ENCODE measurements at regions not wholly inside any gene's neighbourhood (a gene's known extent, or its start where the extent isn't known, plus 50 kb on each side); places are given as distances from the start of the nearest gene placed in this dataset.

DNA sequence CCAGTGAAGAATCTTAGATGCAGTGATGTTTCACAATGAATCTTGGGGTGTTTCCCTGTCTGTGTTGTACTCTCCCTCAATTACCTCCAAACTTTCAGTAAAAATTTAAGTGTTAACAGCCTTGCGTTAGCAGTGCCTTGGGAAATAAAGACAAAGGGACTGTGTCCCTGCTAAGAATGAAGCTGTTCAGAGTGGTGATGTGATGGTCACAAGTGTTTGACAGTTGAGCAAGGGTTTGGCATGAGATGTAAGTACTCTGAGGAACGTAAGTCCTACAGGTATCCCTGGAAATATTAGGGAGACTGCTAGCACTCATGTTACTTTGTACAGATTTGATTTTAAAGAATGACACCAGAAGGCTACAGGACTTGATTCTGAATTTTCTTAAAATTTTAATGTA lies 304.3 kb upstream of the DPH6 start:
- H3K4me1 ChIP-seq (ENCODE audit: control insufficient read depth in 2 of 2, insufficient read depth in 2 of 2, low read length in 2 of 2), result no peaks in the 10 kb centered on the region
- no peak overlapping the region for H3K4me3 ChIP-seq (ENCODE audit: control extremely low read depth in 1 of 5, extremely low read depth in 1 of 5, insufficient read depth in 1 of 5, low read depth in 2 of 5, low read length in 4 of 5)
- WGBS (ENCODE audit: insufficient coverage), result 100% methylated on average over 2 of the region's 2 CpGs
- H2AFZ ChIP-seq (ENCODE audit: insufficient read depth, low read depth, low read length, poor library complexity, severe bottlenecking), result no peak overlapping the region
- intact Hi-C loops (cut with micrococcal nuclease), result no loop called here
- no peaks in the 10 kb centered on the region for H3K79me2 ChIP-seq (ENCODE audit: control insufficient read depth, insufficient read depth, low read length)
- no peak overlapping the region for H3K27ac ChIP-seq (ENCODE audit: low read length in 2 of 2)
- DNase-seq, result no peak
- TF ChIP-seq, protein P1, sequence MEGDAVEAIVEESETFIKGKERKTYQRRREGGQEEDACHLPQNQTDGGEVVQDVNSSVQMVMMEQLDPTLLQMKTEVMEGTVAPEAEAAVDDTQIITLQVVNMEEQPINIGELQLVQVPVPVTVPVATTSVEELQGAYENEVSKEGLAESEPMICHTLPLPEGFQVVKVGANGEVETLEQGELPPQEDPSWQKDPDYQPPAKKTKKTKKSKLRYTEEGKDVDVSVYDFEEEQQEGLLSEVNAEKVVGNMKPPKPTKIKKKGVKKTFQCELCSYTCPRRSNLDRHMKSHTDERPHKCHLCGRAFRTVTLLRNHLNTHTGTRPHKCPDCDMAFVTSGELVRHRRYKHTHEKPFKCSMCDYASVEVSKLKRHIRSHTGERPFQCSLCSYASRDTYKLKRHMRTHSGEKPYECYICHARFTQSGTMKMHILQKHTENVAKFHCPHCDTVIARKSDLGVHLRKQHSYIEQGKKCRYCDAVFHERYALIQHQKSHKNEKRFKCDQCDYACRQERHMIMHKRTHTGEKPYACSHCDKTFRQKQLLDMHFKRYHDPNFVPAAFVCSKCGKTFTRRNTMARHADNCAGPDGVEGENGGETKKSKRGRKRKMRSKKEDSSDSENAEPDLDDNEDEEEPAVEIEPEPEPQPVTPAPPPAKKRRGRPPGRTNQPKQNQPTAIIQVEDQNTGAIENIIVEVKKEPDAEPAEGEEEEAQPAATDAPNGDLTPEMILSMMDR (IDR thresholded peaks at IDR 0.05), result no peak
- TF ChIP-seq EZH2 (IDR thresholded peaks at IDR 0.05; ENCODE audit: borderline replicate concordance, insufficient read depth, low read depth, low read length, poor library complexity, severe bottlenecking), result no peak
- Mint-ChIP-seq H3K27ac (no peak overlapping the region), H3K27me3 (no peaks in the 10 kb centered on the region), H3K4me1 (no peaks in the 10 kb centered on the region), H3K4me3 (no peak overlapping the region), H3K9me3 (ENCODE audit: insufficient read depth) (no peaks in the 10 kb centered on the region)
- no peak overlapping the region for H3K4me2 ChIP-seq (replicated peaks; ENCODE audit: low read depth, low read length, poor library complexity, severe bottlenecking)
- POLR2A ChIA-PET, result no interaction called here
- CTCF ChIA-PET, result no interaction called here
- no peaks in the 10 kb centered on the region for H3K36me3 ChIP-seq (replicated peaks in 1 of 2; ENCODE audit: control extremely low read depth in 1 of 2, control insufficient read depth in 1 of 2, extremely low read depth in 1 of 2, insufficient read depth in 2 of 2, low read length in 1 of 2)
- no peaks in the 10 kb centered on the region for H4K20me1 ChIP-seq (ENCODE audit: control insufficient read depth, insufficient read depth, low read length, poor library complexity, severe bottlenecking)
- ATAC-seq (ENCODE audit: low read depth), result no peak
- no peaks in the 10 kb centered on the region for H3K9me3 ChIP-seq (ENCODE audit: control extremely low read depth in 1 of 3, control insufficient read depth in 2 of 3, insufficient read depth in 1 of 3, low read length in 2 of 3)
- H3K9ac ChIP-seq (ENCODE audit: low read length), result no peak overlapping the region
- no peaks in the 10 kb centered on the region for H3K27me3 ChIP-seq (replicated peaks in 1 of 4; ENCODE audit: control extremely low read depth in 1 of 4, control insufficient read depth in 3 of 4, insufficient read depth in 4 of 4, low read length in 3 of 4)

DNA sequence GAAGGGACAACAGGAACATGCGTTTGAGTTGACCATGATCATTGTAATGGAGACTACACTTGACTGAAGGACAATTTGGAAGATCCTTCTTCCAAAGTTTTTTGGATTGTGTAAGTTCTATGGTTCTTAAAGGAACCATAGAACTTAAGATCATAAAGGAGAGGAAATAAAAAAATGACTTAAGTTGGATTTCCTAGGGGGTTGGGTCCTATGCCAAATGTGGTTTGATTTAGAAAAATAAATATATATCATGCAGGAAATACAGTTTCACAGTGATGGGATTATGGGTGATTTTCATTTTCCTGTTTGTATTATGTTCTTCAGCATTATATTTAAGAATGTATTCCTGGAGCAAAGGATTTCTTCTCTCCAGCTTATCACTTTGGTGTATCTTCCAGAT lies 305.5 kb upstream of the DPH6 start:
- Histone ChIP-seq H4K20me1 (ENCODE audit: control insufficient read depth, insufficient read depth, low read length, poor library complexity, severe bottlenecking) (no peaks in the 10 kb centered on the region), H2AFZ (ENCODE audit: insufficient read depth, low read depth, low read length, poor library complexity, severe bottlenecking) (no peak overlapping the region), H3K36me3 (replicated peaks in 1 of 2; ENCODE audit: control extremely low read depth in 1 of 2, control insufficient read depth in 1 of 2, extremely low read depth in 1 of 2, insufficient read depth in 2 of 2, low read length in 1 of 2) (no peaks in the 10 kb centered on the region), H3K79me2 (ENCODE audit: control insufficient read depth, insufficient read depth, low read length) (no peaks in the 10 kb centered on the region), H3K9ac (ENCODE audit: low read length) (no peak overlapping the region), H3K27ac (ENCODE audit: low read length in 2 of 2) (no peak overlapping the region), H3K9me3 (ENCODE audit: control extremely low read depth in 1 of 3, control insufficient read depth in 2 of 3, insufficient read depth in 1 of 3, low read length in 2 of 3) (no peaks in the 10 kb centered on the region), H3K4me3 (ENCODE audit: control extremely low read depth in 1 of 5, extremely low read depth in 1 of 5, insufficient read depth in 1 of 5, low read depth in 2 of 5, low read length in 4 of 5) (no peak overlapping the region), H3K4me1 (ENCODE audit: control insufficient read depth in 2 of 2, insufficient read depth in 2 of 2, low read length in 2 of 2) (no peaks in the 10 kb centered on the region), H3K4me2 (replicated peaks; ENCODE audit: low read depth, low read length, poor library complexity, severe bottlenecking) (no peak overlapping the region), H3K27me3 (replicated peaks in 1 of 4; ENCODE audit: control extremely low read depth in 1 of 4, control insufficient read depth in 3 of 4, insufficient read depth in 4 of 4, low read length in 3 of 4) (no peaks in the 10 kb centered on the region)
- ATAC-seq (ENCODE audit: low read depth) (no peak), DNase-seq (no peak)
- H3K4me1 Mint-ChIP-seq, result no peaks in the 10 kb centered on the region
- H3K27me3 Mint-ChIP-seq, result no peaks in the 10 kb centered on the region
- no peak overlapping the region for H3K27ac Mint-ChIP-seq
- intact Hi-C loops (cut with micrococcal nuclease), result no loop called here
- no peak overlapping the region for H3K4me3 Mint-ChIP-seq
- no CpG with 5 or more reads among the region's 1 CpG for WGBS (ENCODE audit: insufficient coverage)
- POLR2A ChIA-PET, result no interaction called here
- no peaks in the 10 kb centered on the region for H3K9me3 Mint-ChIP-seq (ENCODE audit: insufficient read depth)
- TF ChIP-seq EZH2 (IDR thresholded peaks at IDR 0.05; ENCODE audit: borderline replicate concordance, insufficient read depth, low read depth, low read length, poor library complexity, severe bottlenecking), result no peak
- TF ChIP-seq, protein P1 (IDR thresholded peaks at IDR 0.05), result no peak
- CTCF ChIA-PET, result no interaction called here
